Activated T-helper 1 cell treated with anti-CD3 and anti-CD28 coated beads, Interleukin-12 subunit alpha, Interleukin-12 subunit beta, Interleukin-2, Interleukin-4 antibody, amounts not matched to agents 30 ng/mL and 10 ng/mL and 1 ng/mL, durations not matched to agents 14 hours and 24 hours and 36 hours (primary cell): ENCODE measurements at regions not wholly inside any gene's neighbourhood (a gene's known extent, or its start where the extent isn't known, plus 50 kb on each side); places are given as distances from the start of the nearest gene placed in this dataset.

Experiments used
- DNase-seq: peaks from one replicate; pipeline ENCODE4 v3.0.0; 2021; ENCODE audit warnings: low spot score
- H3K27ac Mint-ChIP-seq: one replicate; pipeline ENCODE4 v1.8.0; 2021; ENCODE audit warnings: mild to moderate bottlenecking, mixed read lengths
- H3K27me3 Mint-ChIP-seq: one replicate; pipeline ENCODE4 v1.8.0; 2022; ENCODE audit warnings: mild to moderate bottlenecking, moderate library complexity, mixed read lengths; ENCODE audit not compliant: insufficient read depth
- H3K36me3 Mint-ChIP-seq: one replicate; pipeline ENCODE4 v1.8.0; 2021; ENCODE audit warnings: low read depth, mixed read lengths
- H3K4me1 Mint-ChIP-seq: one replicate; pipeline ENCODE4 v1.8.0; 2021; ENCODE audit warnings: low read depth, mixed read lengths
- H3K4me3 Mint-ChIP-seq: one replicate; pipeline ENCODE4 v1.8.0; 2021; ENCODE audit warnings: mild to moderate bottlenecking, moderate library complexity, mixed read lengths
- H3K9me3 Mint-ChIP-seq: one replicate; pipeline ENCODE4 v1.8.0; 2021; ENCODE audit warnings: mixed read lengths
- intact Hi-C: fragments of 100-400 bp; cut with micrococcal nuclease; formaldehyde crosslinking; loops from one replicate; pipeline ENCODE4 v1.15.1; 2024

- no peaks in the 10 kb centered on the region for H3K4me1 Mint-ChIP-seq
- H3K4me3 Mint-ChIP-seq: no peak overlapping the region
- H3K9me3 Mint-ChIP-seq: no peaks in the 10 kb centered on the region
- DNase-seq: no peak
- H3K36me3 Mint-ChIP-seq: no peaks in the 10 kb centered on the region
- H3K27ac Mint-ChIP-seq: no peak overlapping the region
- intact Hi-C loops: no loop called here
- no peaks in the 10 kb centered on the region for H3K27me3 Mint-ChIP-seq
Measured at GRCh38 chr2:150588506-150588870, 101.0 kb upstream of the RND3 start.

GRCh38 chr2:150587547-150588505 lies 100.4 kb upstream of the RND3 start:
- intact Hi-C loops: no loop called here
- Mint-ChIP-seq H3K27me3 (no peaks in the 10 kb centered on the region), H3K27ac (no peak overlapping the region), H3K9me3 (no peaks in the 10 kb centered on the region), H3K4me3 (no peak overlapping the region), H3K36me3 (no peaks in the 10 kb centered on the region), H3K4me1 (no peaks in the 10 kb centered on the region)
- DNase-seq: no peak

GRCh38 chr2:150586858-150587257 lies 99.4 kb upstream of the RND3 start:
- Mint-ChIP-seq H3K4me3 (no peak overlapping the region), H3K9me3 (no peaks in the 10 kb centered on the region), H3K27ac (no peak overlapping the region), H3K27me3 (no peaks in the 10 kb centered on the region), H3K4me1 (no peaks in the 10 kb centered on the region), H3K36me3 (no peaks in the 10 kb centered on the region)
- intact Hi-C loops: no loop called here
- no peak for DNase-seq

GRCh38 chr2:150585221-150585971 lies 97.9 kb upstream of the RND3 start:
- H3K4me3 Mint-ChIP-seq: no peak overlapping the region
- no peak for DNase-seq
- H3K27ac Mint-ChIP-seq: no peak overlapping the region
- H3K36me3 Mint-ChIP-seq: no peaks in the 10 kb centered on the region
- no peaks in the 10 kb centered on the region for H3K4me1 Mint-ChIP-seq
- H3K9me3 Mint-ChIP-seq: no peaks in the 10 kb centered on the region
- intact Hi-C loops: no loop called here
- no peaks in the 10 kb centered on the region for H3K27me3 Mint-ChIP-seq

- Mint-ChIP-seq H3K4me3 (no peak overlapping the region), H3K9me3 (peaks cover 7% of the 10 kb centered on the region), H3K27ac (no peak overlapping the region), H3K4me1 (no peaks in the 10 kb centered on the region), H3K27me3 (no peaks in the 10 kb centered on the region), H3K36me3 (no peaks in the 10 kb centered on the region)
- intact Hi-C loops: no loop called here
- DNase-seq: no peak
Measured at GRCh38 chr2:150584081-150584480, 96.6 kb upstream of the RND3 start.

- intact Hi-C loops: no loop called here
- no peaks in the 10 kb centered on the region for H3K36me3 Mint-ChIP-seq
- DNase-seq: no peak
- H3K4me1 Mint-ChIP-seq: no peaks in the 10 kb centered on the region
- H3K9me3 Mint-ChIP-seq: peaks cover 20% of the 10 kb centered on the region
- H3K4me3 Mint-ChIP-seq: no peak overlapping the region
- no peak overlapping the region for H3K27ac Mint-ChIP-seq
- H3K27me3 Mint-ChIP-seq: no peaks in the 10 kb centered on the region
Measured at GRCh38 chr2:150581717-150582472, 94.4 kb upstream of the RND3 start.

GRCh38 chr2:150578481-150578880 lies 91.0 kb upstream of the RND3 start:
- DNase-seq: no peak
- intact Hi-C loops: no loop called here
- H3K4me3 Mint-ChIP-seq: no peak overlapping the region
- H3K9me3 Mint-ChIP-seq: peaks cover 20% of the 10 kb centered on the region
- no peak overlapping the region for H3K27ac Mint-ChIP-seq
- H3K36me3 Mint-ChIP-seq: no peaks in the 10 kb centered on the region
- no peaks in the 10 kb centered on the region for H3K27me3 Mint-ChIP-seq
- H3K4me1 Mint-ChIP-seq: no peaks in the 10 kb centered on the region

- no peak for DNase-seq
Measured at GRCh38 chr2:150575861-150576260, 88.4 kb upstream of the RND3 start.

GRCh38 chr2:150572961-150573395 lies 85.5 kb upstream of the RND3 start:
- peaks cover 5% of the 10 kb centered on the region for H3K9me3 Mint-ChIP-seq
- intact Hi-C loops: no loop called here
- no peaks in the 10 kb centered on the region for H3K27me3 Mint-ChIP-seq
- DNase-seq: no peak
- no peak overlapping the region for H3K4me3 Mint-ChIP-seq
- no peak overlapping the region for H3K27ac Mint-ChIP-seq
- no peaks in the 10 kb centered on the region for H3K36me3 Mint-ChIP-seq
- H3K4me1 Mint-ChIP-seq: no peaks in the 10 kb centered on the region

More at GRCh38 chr2:150575861-150576260, 88.4 kb upstream of the RND3 start:
- Mint-ChIP-seq H3K36me3 (no peaks in the 10 kb centered on the region), H3K27me3 (no peaks in the 10 kb centered on the region), H3K9me3 (peaks cover 20% of the 10 kb centered on the region), H3K4me1 (no peaks in the 10 kb centered on the region), H3K27ac (no peak overlapping the region), H3K4me3 (no peak overlapping the region)
- intact Hi-C loops: no loop called here

- Mint-ChIP-seq H3K27ac (no peak overlapping the region), H3K27me3 (no peaks in the 10 kb centered on the region), H3K4me3 (no peak overlapping the region), H3K36me3 (no peaks in the 10 kb centered on the region), H3K4me1 (no peaks in the 10 kb centered on the region), H3K9me3 (no peaks in the 10 kb centered on the region)
- DNase-seq: no peak
- intact Hi-C loops: no loop called here
Measured at GRCh38 chr2:150572194-150572766, 84.8 kb upstream of the RND3 start.

GRCh38 chr2:150571121-150571520 lies 83.7 kb upstream of the RND3 start:
- Mint-ChIP-seq H3K36me3 (no peaks in the 10 kb centered on the region), H3K4me1 (no peaks in the 10 kb centered on the region), H3K4me3 (no peak overlapping the region), H3K9me3 (no peaks in the 10 kb centered on the region), H3K27me3 (no peaks in the 10 kb centered on the region), H3K27ac (no peak overlapping the region)
- intact Hi-C loops: no loop called here
- no peak for DNase-seq

GRCh38 chr2:150570712-150571111 lies 83.2 kb upstream of the RND3 start:
- no peak overlapping the region for H3K4me3 Mint-ChIP-seq
- H3K36me3 Mint-ChIP-seq: no peaks in the 10 kb centered on the region
- no peak for DNase-seq
- no peaks in the 10 kb centered on the region for H3K4me1 Mint-ChIP-seq
- intact Hi-C loops: no loop called here
- H3K9me3 Mint-ChIP-seq: no peaks in the 10 kb centered on the region
- no peaks in the 10 kb centered on the region for H3K27me3 Mint-ChIP-seq
- no peak overlapping the region for H3K27ac Mint-ChIP-seq
